H1 (cell line): ENCODE measurements at regions not wholly inside any gene's neighbourhood (a gene's known extent, or its start where the extent isn't known, plus 50 kb on each side); places are given as distances from the start of the nearest gene placed in this dataset.

ENCODE experiments used
- CTCF ChIA-PET: fragments of 300-600 bp; sonication (Branson Sonifier 250); formaldehyde crosslinking; loops from one replicate; lab custom pipeline; 2021; ENCODE audit not compliant: partially characterized antibody; lab: Charles Lee
- POLR2A ChIA-PET: fragments of 300-600 bp; sonication (Branson Sonifier 250); formaldehyde crosslinking; loops from one replicate; lab custom pipeline; 2021; ENCODE audit warnings: inconsistent platforms; ENCODE audit not compliant: partially characterized antibody; lab: Charles Lee
- DNase-seq, 2 experiments: peaks; one replicate each; pipeline versions ENCODE4 v3.0.0 to v3.0.0-alpha.2; 2010 to 2022; ENCODE audit warnings: low spot score in 2 of 2, low read depth in 1 of 2, mixed read lengths in 1 of 2
- FAIRE-seq: peaks from 2 replicates; lab custom pipeline; 2011; peaks lifted over from hg19 to GRCh38; lab: Jason Lieb, UNC
- H2AFZ ChIP-seq: 2 replicates; pipeline ENCODE4 v1.8.1; 2012; ENCODE audit warnings: low read length, inconsistent platforms
- H2AK5ac ChIP-seq: 2 replicates; pipeline ENCODE4 v1.6.1; 2013; ENCODE audit warnings: low read depth, low read length
- H2BK120ac ChIP-seq: replicated peaks from 2 replicates; pipeline ENCODE3; 2013; ENCODE audit warnings: low read depth, low read length, inconsistent platforms
- H2BK12ac ChIP-seq: 2 replicates; pipeline ENCODE4 v1.6.1; 2013; ENCODE audit warnings: low read depth, low read length
- H2BK15ac ChIP-seq: 2 replicates; pipeline ENCODE4 v1.6.1; 2013; ENCODE audit warnings: low read length
- H2BK20ac ChIP-seq: 2 replicates; pipeline ENCODE4 v1.6.1; 2013; ENCODE audit warnings: low read length
- H2BK5ac ChIP-seq: 2 replicates; pipeline ENCODE4 v1.6.1; 2013; ENCODE audit warnings: low read depth, low read length
- H3K14ac ChIP-seq: 2 replicates; pipeline ENCODE4 v1.6.1; 2013; ENCODE audit warnings: inconsistent platforms; ENCODE audit not compliant: insufficient read length
- H3K18ac ChIP-seq: 2 replicates; pipeline ENCODE4 v1.6.1; 2013; ENCODE audit warnings: low read length; ENCODE audit errors: extremely low read depth
- H3K23ac ChIP-seq: 2 replicates; pipeline ENCODE4 v1.6.1; 2013; ENCODE audit warnings: inconsistent platforms; ENCODE audit not compliant: insufficient read length
- H3K23me2 ChIP-seq: 2 replicates; pipeline ENCODE4 v1.6.1; 2013; ENCODE audit warnings: low read depth, low read length
- H3K27ac ChIP-seq: 2 replicates; pipeline ENCODE4 v1.6.1; 2011; ENCODE audit warnings: low read depth, low read length, inconsistent platforms
- H3K27me3 ChIP-seq, 4 experiments: replicated peaks in 1 of 4; 1 replicate in 1 of 4; 2 replicates in 3 of 4; pipeline versions ENCODE4 v1.6.1 to v1.8.1; 2011 to 2013; ENCODE audit warnings: low read length in 3 of 4, mild to moderate bottlenecking in 3 of 4, inconsistent platforms in 2 of 4, mixed read lengths in 2 of 4, moderate library complexity in 1 of 4; ENCODE audit not compliant: control insufficient read depth in 3 of 4, insufficient read depth in 3 of 4; ENCODE audit errors: extremely low read depth in 1 of 4
- H3K36me3 ChIP-seq, 4 experiments: 2 replicates each; pipeline versions ENCODE4 v1.6.1 to v1.8.1; 2011 to 2013; ENCODE audit warnings: mild to moderate bottlenecking in 4 of 4, low read length in 3 of 4, moderate library complexity in 2 of 4, control low read depth in 1 of 4, inconsistent platforms in 1 of 4; ENCODE audit not compliant: insufficient read depth in 4 of 4, control insufficient read depth in 2 of 4
- H3K4ac ChIP-seq: replicated peaks from 2 replicates; pipeline ENCODE3; 2013; ENCODE audit warnings: low read length, low read depth, mixed read lengths, inconsistent platforms; ENCODE audit not compliant: insufficient read length
- H3K4me1 ChIP-seq, 4 experiments: replicated peaks in 1 of 4; 1 replicate in 1 of 4; 2 replicates in 3 of 4; pipeline versions ENCODE4 v1.6.1 to v1.8.1; 2011 to 2013; ENCODE audit warnings: low read length in 3 of 4, inconsistent platforms in 2 of 4, mixed read lengths in 1 of 4; ENCODE audit not compliant: insufficient read depth in 4 of 4, control insufficient read depth in 3 of 4
- H3K4me2 ChIP-seq, 2 experiments: 2 replicates each; pipeline versions ENCODE4 v1.6.1 to v1.8.1; 2011 to 2013; ENCODE audit warnings: low read depth in 2 of 2, low read length in 2 of 2, control low read depth in 1 of 2, inconsistent platforms in 1 of 2, mild to moderate bottlenecking in 1 of 2; ENCODE audit not compliant: insufficient read depth in 1 of 2
- H3K4me3 ChIP-seq, 4 experiments: fragments of 200-600, 300-600 bp in 1 of 4; sonication (generic), shearing (Covaris generic), sonication (Bioruptor Twin) in 1 of 4; 2 replicates each; pipeline versions ENCODE4 v1.5.1 to v1.8.1; 2011 to 2016; ENCODE audit warnings: low read length in 4 of 4, low read depth in 3 of 4, control low read depth in 2 of 4, inconsistent platforms in 2 of 4, mild to moderate bottlenecking in 2 of 4, mixed read lengths in 1 of 4, moderate library complexity in 1 of 4; ENCODE audit not compliant: insufficient read depth in 2 of 4; ENCODE audit errors: extremely low read depth in 1 of 4
- H3K56ac ChIP-seq: replicated peaks from 2 replicates; pipeline ENCODE3; 2013; ENCODE audit warnings: low read depth, mild to moderate bottlenecking, mixed read lengths, low read length, inconsistent platforms; ENCODE audit not compliant: insufficient read length
- H3K79me1 ChIP-seq: 2 replicates; pipeline ENCODE4 v1.6.1; 2013; ENCODE audit warnings: low read depth, low read length, control low read depth
- H3K79me2 ChIP-seq, 2 experiments: 2 replicates each; pipeline versions ENCODE4 v1.6.1 to v1.8.1; 2012 to 2013; ENCODE audit warnings: low read length in 2 of 2, mild to moderate bottlenecking in 2 of 2, inconsistent platforms in 1 of 2; ENCODE audit not compliant: insufficient read depth in 2 of 2, control insufficient read depth in 1 of 2
- H3K9ac ChIP-seq, 4 experiments: replicated peaks in 1 of 4; 1 replicate in 1 of 4; 2 replicates in 3 of 4; pipeline versions ENCODE4 v1.6.1 to v1.8.1; 2011 to 2013; ENCODE audit warnings: low read depth in 3 of 4, low read length in 3 of 4, control low read depth in 2 of 4, mild to moderate bottlenecking in 2 of 4, moderate library complexity in 2 of 4, inconsistent platforms in 1 of 4; ENCODE audit errors: extremely low read depth in 1 of 4
- H3K9me3 ChIP-seq, 2 experiments: 2 replicates each; pipeline versions ENCODE4 v1.6.1 to v1.8.1; 2012 to 2013; ENCODE audit warnings: mild to moderate bottlenecking in 2 of 2, moderate library complexity in 2 of 2, control low read depth in 1 of 2, inconsistent platforms in 1 of 2, low read depth in 1 of 2, low read length in 1 of 2, mixed read lengths in 1 of 2; ENCODE audit not compliant: insufficient read depth in 2 of 2
- H4K20me1 ChIP-seq, 2 experiments: replicated peaks in 1 of 2; 2 replicates each; pipeline versions ENCODE3 to v1.8.1; 2011 to 2013; ENCODE audit warnings: inconsistent platforms in 2 of 2, low read length in 2 of 2, mild to moderate bottlenecking in 1 of 2; ENCODE audit not compliant: insufficient read depth in 2 of 2, control insufficient read depth in 1 of 2
- H4K5ac ChIP-seq: 2 replicates; pipeline ENCODE4 v1.6.1; 2013; ENCODE audit warnings: low read length, low read depth, mixed read lengths, inconsistent platforms; ENCODE audit not compliant: insufficient read length
- H4K8ac ChIP-seq: 2 replicates; pipeline ENCODE4 v1.8.0; 2013; ENCODE audit warnings: mild to moderate bottlenecking, moderate library complexity, low read length, inconsistent platforms; ENCODE audit not compliant: insufficient read depth; ENCODE audit errors: extremely low read depth
- H4K91ac ChIP-seq: replicated peaks from 2 replicates; pipeline ENCODE3; 2013; ENCODE audit warnings: low read length, mixed read lengths, inconsistent platforms; ENCODE audit not compliant: insufficient read length
- BACH1 ChIP-seq: IDR thresholded peaks from 2 replicates; pipeline ENCODE4 v1.6.1; 2012; ENCODE audit warnings: low read length, improper control_type of control experiment
- GABPA ChIP-seq: IDR thresholded peaks from 2 replicates; pipeline ENCODE4 v1.6.1; 2011; ENCODE audit warnings: mild to moderate bottlenecking, low read length, moderate library complexity, borderline replicate concordance; ENCODE audit not compliant: insufficient read depth
- POLR2A ChIP-seq, 2 experiments: IDR thresholded peaks; 1 replicate in 1 of 2; 2 replicates in 1 of 2; pipeline ENCODE4 v1.6.1; 2011; ENCODE audit warnings: low read depth in 2 of 2, low read length in 2 of 2, mild to moderate bottlenecking in 2 of 2; ENCODE audit errors: control extremely low read depth in 1 of 2
- RAD21 ChIP-seq, 2 experiments: IDR thresholded peaks in 1 of 2; conservative IDR thresholded peaks in 1 of 2; 2 replicates each; pipeline ENCODE4 v1.6.1; 2011; ENCODE audit warnings: low read depth in 2 of 2, low read length in 2 of 2, improper control_type of control experiment in 1 of 2, inconsistent platforms in 1 of 2, mild to moderate bottlenecking in 1 of 2, moderate library complexity in 1 of 2
- RXRA ChIP-seq: IDR thresholded peaks from 2 replicates; pipeline ENCODE4 v1.6.1; 2011; ENCODE audit warnings: low read depth, mild to moderate bottlenecking, low read length, moderate library complexity; ENCODE audit not compliant: insufficient read depth
- SAP30 ChIP-seq: fragments of 300-600 bp; sonication (generic); IDR thresholded peaks from 2 replicates; pipeline ENCODE4 v1.7.1; 2012; ENCODE audit warnings: low read length, moderate library complexity, mild to moderate bottlenecking, inconsistent platforms; ENCODE audit not compliant: insufficient read depth, insufficient replicate concordance
- SIRT6 ChIP-seq: IDR thresholded peaks from one replicate; pipeline ENCODE4 v1.7.1; 2012; ENCODE audit warnings: low read length, inconsistent platforms
- SP4 ChIP-seq: IDR thresholded peaks from 2 replicates; pipeline ENCODE4 v1.6.1; 2012; ENCODE audit warnings: low read length, inconsistent platforms
- SUZ12 ChIP-seq: fragments of 200-600 bp; sonication (generic); IDR thresholded peaks from 2 replicates; pipeline ENCODE4 v1.6.1; 2012; ENCODE audit warnings: mild to moderate bottlenecking, inconsistent platforms, low read length, moderate library complexity, mixed read lengths
- TBP ChIP-seq: IDR thresholded peaks from 2 replicates; pipeline ENCODE4 v1.6.1; 2011; ENCODE audit warnings: low read depth, low read length, improper control_type of control experiment
- WGBS, 2 experiments: shearing (Covaris generic) in 1 of 2; methylation state at CpG; one replicate each; pipeline versions ENCODE4 v1.1.6 to v1.1.7; 2013 to 2015; ENCODE audit warnings: low lambda C conversion rate in 2 of 2, mixed read lengths in 2 of 2, inconsistent platforms in 1 of 2, low coverage in 1 of 2, missing lambda C conversion rate in 1 of 2; ENCODE audit not compliant: insufficient replicate concordance in 2 of 2, insufficient coverage in 1 of 2, insufficient read length in 1 of 2; ENCODE audit errors: extremely low coverage in 1 of 2, missing lambda C conversion rate in 1 of 2; 5-methylcytosine and 5-hydroxymethylcytosine counted together

GRCh38 chr22:48223488-48224190 is 1461.2 kb downstream of the TBC1D22A start:
- WGBS, 2 experiments, result 91% methylated on average over 7 of the region's 7 CpGs; no CpG with 5 or more reads in 1 of the 2 experiments
- no peaks in the 10 kb centered on the region for H3K9me3 ChIP-seq
- POLR2A ChIA-PET, result no interaction called here
- no peak overlapping the region for H3K23ac ChIP-seq
- H2BK5ac ChIP-seq, result no peak overlapping the region
- DNase-seq, result peak in 1 of 2 experiments; percentile 23
- H4K8ac ChIP-seq, result no peak overlapping the region
- H3K79me1 ChIP-seq, result no peaks in the 10 kb centered on the region
- H2BK12ac ChIP-seq, result no peak overlapping the region
- H3K23me2 ChIP-seq, result no peaks in the 10 kb centered on the region
- H2BK15ac ChIP-seq, result 0 out of 2 replicates have a peak overlapping the region, but pooled peaks have one; percentile 2
- H3K36me3 ChIP-seq, result no peaks in the 10 kb centered on the region
- no peak overlapping the region for H3K9ac ChIP-seq
- no peak overlapping the region for H2AFZ ChIP-seq
- no peak overlapping the region for H3K27ac ChIP-seq
- no peak overlapping the region for H3K56ac ChIP-seq
- FAIRE-seq, result no peak
- H3K27me3 ChIP-seq, result 0 out of 7 replicates have a peak, but pooled peaks cover 0 to 2% (median 0%) of the 10 kb centered on the region in 4 experiments
- H3K4ac ChIP-seq, result no peak overlapping the region
- H4K91ac ChIP-seq, result no peak overlapping the region
- peaks cover 0 to 3% (median 0%) of the 10 kb centered on the region in 4 experiments; a peak in 2 of 7 replicates for H3K4me1 ChIP-seq
- H3K79me2 ChIP-seq, result no peaks in the 10 kb centered on the region
- CTCF ChIA-PET, result interaction anchor here (0.5 to 1.7 kb wide), 3 partner anchors 14 to 791 kb away, joined by 3 to 4 read pairs (median 4); no protein-coding TSS in a partner anchor
- no peak overlapping the region for H3K18ac ChIP-seq
- H3K4me2 ChIP-seq, result no peak overlapping the region
- TF ChIP-seq BACH1, result no peak
- TF ChIP-seq POLR2A (IDR thresholded peaks at IDR 0.05; ENCODE audit: control extremely low read depth in 1 of 2, low read depth in 2 of 2, low read length in 2 of 2), result no peak
- no peak for TF ChIP-seq SP4
- TF ChIP-seq SAP30, result no peak
- TF ChIP-seq GABPA, result no peak
- no peak for TF ChIP-seq RAD21 (IDR thresholded peaks at IDR 0.05 in 1 of 2, conservative IDR thresholded peaks at IDR 0.05 in 1 of 2; ENCODE audit: low read depth in 2 of 2, low read length in 2 of 2)
- TF ChIP-seq RXRA, result no peak
- no peak for TF ChIP-seq SUZ12
- no peak for TF ChIP-seq SIRT6
- TF ChIP-seq TBP, result no peak
- no peaks in the 10 kb centered on the region for H4K20me1 ChIP-seq
- no peak overlapping the region for H2BK120ac ChIP-seq
- no peak overlapping the region for H3K14ac ChIP-seq
- H4K5ac ChIP-seq, result no peak overlapping the region
- no peak overlapping the region for H2AK5ac ChIP-seq
- no peak overlapping the region for H2BK20ac ChIP-seq
- no peak overlapping the region for H3K4me3 ChIP-seq
